NCI-H2171 (cell line): ENCODE measurements at regions not wholly inside any gene's neighbourhood (a gene's known extent, or its start where the extent isn't known, plus 50 kb on each side); places are given as distances from the start of the nearest gene placed in this dataset.

Source experiments
- DNase-seq: peaks from one replicate; lab custom pipeline; 2025; lab: John Stamatoyannopoulos, UW

- DNase-seq, result no peak
Measured at GRCh38 chr2:128534688-128535392, 216.2 kb upstream of the HS6ST1 start.

DNA sequence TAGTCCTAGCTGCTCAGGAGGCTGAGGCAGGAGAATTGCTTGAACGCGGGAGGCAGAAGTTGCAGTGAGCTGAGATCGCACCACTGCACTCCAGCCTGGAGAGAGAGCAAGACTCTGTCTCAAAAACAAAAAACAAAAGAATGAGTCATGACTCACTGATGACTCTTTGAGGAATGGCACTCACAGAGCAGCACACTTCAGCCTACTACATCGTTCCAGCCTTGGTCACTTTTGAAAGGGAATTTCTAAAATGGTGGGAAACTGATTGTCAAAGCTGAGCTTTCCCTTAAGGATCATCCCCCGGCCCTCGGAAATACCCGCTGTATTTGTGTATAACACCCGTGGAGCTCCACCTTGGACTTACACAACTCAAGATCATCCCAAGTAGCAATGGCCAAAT lies 217.3 kb upstream of the HS6ST1 start:
- DNase-seq, result no peak

DNA sequence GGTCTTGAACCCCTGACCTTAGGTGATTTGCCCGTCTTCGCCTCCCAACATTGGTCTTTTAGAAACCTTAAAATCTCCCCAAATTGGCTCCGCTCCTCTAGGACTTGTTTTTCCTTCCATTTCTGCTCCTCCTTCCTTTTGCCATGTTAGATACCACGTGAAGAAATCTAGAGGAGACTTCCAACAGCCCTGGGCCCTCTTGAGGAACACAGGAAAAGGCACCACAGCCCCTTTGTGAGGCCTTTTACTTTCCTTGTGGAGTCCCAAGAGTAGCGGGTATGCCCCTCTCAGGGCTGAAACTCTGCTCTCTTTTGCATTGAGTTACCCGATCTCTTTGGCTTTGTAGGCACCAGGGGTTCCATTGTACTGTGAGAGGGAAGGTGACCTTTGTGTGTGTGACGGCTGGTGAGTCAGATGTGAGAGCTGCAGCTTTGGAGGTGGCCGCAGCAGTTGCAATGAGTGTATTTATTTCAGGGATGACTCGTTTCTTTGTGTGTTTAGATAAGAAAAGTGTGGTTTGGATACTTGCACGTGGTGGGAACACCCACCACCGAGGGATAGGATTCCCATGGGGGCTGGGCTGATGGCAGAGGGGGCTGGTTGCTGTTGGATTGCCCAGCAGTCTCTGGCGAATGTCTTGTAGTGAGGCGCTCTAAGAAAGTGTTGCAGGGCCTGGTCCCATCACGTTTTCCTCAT lies 218.4 kb upstream of the HS6ST1 start:
- DNase-seq, result no peak

DNA sequence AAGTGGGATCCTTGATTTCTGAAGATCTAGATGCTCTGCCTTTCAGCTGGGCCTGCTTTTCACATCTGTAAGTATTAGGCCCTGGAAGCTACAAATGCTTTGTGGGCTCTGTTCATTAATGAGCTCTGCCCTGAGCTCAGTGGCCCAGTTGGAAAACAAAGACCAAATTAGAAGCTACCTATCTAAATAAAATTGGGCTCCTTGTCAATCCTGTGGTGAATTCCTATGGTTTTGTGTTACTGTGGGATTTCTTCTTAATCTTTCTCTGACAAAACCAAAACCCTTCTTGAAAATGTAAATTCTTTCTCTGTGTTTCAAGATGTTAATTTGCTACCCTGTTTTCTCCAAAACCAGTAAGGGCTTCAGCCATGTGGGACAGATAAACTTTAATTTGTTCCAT lies 219.0 kb upstream of the HS6ST1 start:
- DNase-seq, result no peak

GRCh38 chr2:128538396-128538795 lies 219.7 kb upstream of the HS6ST1 start:
- no peak for DNase-seq

DNA sequence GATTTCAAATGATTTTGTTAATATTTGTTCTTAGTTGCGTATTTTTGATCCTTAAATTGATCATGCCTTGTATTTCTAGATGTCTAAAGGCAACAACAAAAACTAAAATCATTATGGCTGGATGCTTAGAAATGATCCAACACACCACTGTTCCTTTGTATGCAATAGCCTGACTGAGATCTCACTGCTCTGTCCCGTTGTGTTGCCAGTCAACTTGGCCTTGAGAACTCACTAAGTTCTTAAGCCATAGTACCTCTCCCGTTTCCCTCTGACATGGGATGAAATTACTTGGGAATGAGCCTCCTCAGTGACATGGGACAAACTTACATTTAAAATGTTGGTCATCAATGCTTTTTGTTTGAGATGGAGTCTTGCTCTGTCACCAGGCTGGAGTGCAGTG lies 222.0 kb upstream of the HS6ST1 start:
- DNase-seq, result no peak

GRCh38 chr2:128541448-128541847 lies 222.8 kb upstream of the HS6ST1 start:
- no peak for DNase-seq

- no peak for DNase-seq
Measured at GRCh38 chr2:128543036-128543435, 224.4 kb upstream of the HS6ST1 start.

- no peak for DNase-seq
Measured at GRCh38 chr2:128543646-128544045, 225.0 kb upstream of the HS6ST1 start.

- no peak for DNase-seq
Measured at GRCh38 chr2:128544321-128545037, 225.8 kb upstream of the HS6ST1 start.

DNA sequence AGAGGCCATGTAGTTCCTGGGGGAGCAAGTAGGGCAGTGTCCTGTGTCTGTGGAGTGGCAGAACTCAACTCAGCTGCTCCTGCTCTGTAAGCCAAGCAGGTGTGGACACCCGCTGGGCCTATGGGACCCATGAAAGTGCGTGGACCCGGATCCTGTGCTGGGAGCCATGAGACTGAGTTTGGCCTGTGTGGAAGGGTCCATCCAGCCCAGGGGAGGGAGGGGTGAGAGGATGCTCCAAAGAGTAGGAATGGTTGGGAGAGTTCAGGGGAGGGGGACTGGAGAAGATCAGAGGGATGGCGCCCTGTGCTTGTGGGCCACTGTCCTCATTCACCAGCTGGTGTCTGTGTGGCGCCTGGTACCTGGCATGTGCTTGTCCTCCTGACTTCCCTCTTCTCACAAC lies 226.4 kb upstream of the HS6ST1 start:
- no peak for DNase-seq

GRCh38 chr2:128545829-128546228 lies 227.2 kb upstream of the HS6ST1 start:
- DNase-seq, result no peak

DNA sequence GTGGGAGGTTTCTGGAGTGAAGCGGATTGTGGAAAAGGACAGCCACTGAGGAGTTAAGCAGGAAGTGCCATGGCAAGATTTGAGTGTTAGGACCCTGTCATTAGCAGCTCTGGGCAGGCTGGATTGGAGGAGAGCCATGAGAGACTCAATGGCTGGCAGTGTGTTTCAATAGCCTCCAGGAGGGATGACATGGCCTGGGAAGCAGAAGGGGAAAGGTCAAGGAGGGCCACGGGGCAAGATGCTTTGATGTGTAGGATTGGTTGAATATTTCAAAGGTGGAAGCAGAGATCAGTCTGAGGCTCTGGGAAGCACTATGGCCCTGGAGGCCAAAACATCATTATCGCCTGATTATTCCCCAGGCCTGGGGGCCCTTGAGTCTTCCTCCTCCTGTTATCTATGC lies 229.0 kb upstream of the HS6ST1 start:
- no peak for DNase-seq

GRCh38 chr2:128548461-128548891 lies 229.8 kb upstream of the HS6ST1 start:
- DNase-seq, result no peak

- no peak for DNase-seq
Measured at GRCh38 chr2:128549094-128549493, 230.4 kb upstream of the HS6ST1 start.

GRCh38 chr2:128549646-128550260 lies 231.1 kb upstream of the HS6ST1 start:
- no peak for DNase-seq

DNA sequence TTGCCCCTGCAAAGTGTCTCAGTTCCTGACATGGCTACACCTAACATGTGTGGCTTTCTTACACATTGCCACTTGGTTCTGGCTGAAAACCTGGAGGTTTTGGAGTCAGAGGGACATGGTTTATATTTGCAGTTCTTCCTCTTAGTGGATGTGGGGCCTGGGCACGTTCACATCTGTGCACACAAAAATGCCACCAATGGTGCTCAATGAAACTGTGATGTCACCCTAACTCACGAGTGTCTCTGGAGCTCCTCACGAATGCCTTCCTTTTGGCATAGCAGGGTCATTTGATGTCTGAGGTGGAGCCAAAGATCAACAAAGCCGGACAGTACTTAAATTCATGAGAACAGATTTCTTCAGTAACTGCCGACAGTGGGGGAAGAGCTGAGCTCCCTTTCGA lies 231.7 kb upstream of the HS6ST1 start:
- DNase-seq, result no peak

GRCh38 chr2:128550801-128551416 lies 232.2 kb upstream of the HS6ST1 start:
- DNase-seq, result no peak

DNA sequence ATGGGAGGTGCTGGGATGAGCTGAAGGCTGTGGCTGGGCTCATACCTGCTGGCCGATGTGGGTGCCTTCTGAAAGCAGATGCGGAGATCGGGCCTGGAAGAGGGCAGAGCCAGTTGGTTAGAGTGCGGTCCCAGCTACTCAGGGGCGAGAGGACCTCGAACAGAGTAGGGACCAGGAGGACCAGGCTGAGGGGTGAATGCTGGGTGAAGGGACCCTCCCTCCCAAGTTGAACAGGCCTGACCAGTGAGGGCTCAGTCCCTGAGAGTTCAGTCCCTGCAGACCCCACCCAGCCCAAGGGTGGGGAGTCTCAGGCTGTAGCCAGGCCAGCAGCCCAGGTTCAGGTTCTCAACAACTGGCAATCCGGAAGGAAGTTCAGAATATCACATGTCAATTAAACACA lies 232.8 kb upstream of the HS6ST1 start:
- no peak for DNase-seq

GRCh38 chr2:128552141-128552805 lies 233.6 kb upstream of the HS6ST1 start:
- no peak for DNase-seq

DNA sequence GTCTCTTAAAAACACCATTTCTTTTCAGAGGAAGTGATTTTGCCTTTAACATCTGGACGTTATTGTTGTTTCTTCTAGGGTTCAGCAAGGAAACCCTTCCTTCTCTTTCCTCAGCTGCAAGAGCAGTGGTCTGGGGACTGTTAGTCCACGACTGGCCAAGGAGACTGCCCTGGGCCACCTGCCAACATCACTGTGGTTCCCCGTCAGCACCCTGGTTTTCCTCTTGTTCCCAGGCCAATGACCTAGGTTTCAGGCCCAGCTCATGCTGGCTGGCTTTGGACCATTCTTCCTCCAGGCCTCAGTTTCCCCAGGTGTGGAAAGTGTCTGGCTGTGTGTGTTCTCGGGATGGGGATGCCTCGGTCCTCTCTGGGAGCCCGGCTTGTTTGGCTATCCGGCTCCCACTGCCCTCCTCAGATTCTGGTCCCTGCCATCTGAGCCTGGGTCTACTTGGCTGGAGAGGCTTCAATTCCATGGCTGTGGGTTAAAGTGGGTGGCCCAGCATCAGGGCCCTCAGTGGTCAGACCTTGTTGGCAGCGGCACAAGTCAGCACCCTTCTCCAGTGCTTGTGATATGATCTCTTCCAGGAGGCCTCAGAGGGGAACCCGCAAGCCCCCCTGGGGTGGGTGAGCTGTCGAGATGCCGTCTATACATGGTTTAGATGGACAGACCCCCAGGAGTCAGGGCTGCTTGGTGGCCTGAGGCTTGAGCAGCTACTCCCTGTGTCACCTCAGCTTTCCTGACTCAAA lies 234.3 kb upstream of the HS6ST1 start:
- DNase-seq, result no peak
